K562 (cell line): ENCODE measurements at regions not wholly inside any gene's neighbourhood (a gene's known extent, or its start where the extent isn't known, plus 50 kb on each side); places are given as distances from the start of the nearest gene placed in this dataset.

Source experiments
- GABPA ChIP-seq: fragments of 200-800 bp; sonication (Bioruptor generic); conservative IDR thresholded peaks from 2 replicates; pipeline ENCODE4 v1.6.1; 2016; ENCODE audit warnings: low read depth, missing genetic modification characterization, missing compliant biosample characterization
- NBN ChIP-seq: fragments of 450-650 bp; IDR thresholded peaks from 2 replicates; pipeline ENCODE4 v1.6.1; 2016; ENCODE audit warnings: low read depth, mild to moderate bottlenecking
- NR0B1 ChIP-seq: fragments of 450-650 bp; IDR thresholded peaks from one replicate; pipeline ENCODE4 v1.6.1; 2018; ENCODE audit warnings: mild to moderate bottlenecking, moderate library complexity; ENCODE audit not compliant: partially characterized antibody
- PRDM10 ChIP-seq: fragments of 450-650 bp; IDR thresholded peaks from 2 replicates; pipeline ENCODE4 v1.6.1; 2018; ENCODE audit not compliant: partially characterized antibody
- SAFB ChIP-seq: fragments of 200-400 bp; formaldehyde crosslinking; IDR thresholded peaks from 2 replicates; pipeline ENCODE4 v1.6.1; 2017; ENCODE audit warnings: low read depth, low read length, borderline replicate concordance
- U2AF1 ChIP-seq: fragments of 200-400 bp; formaldehyde crosslinking; optimal IDR thresholded peaks from 2 replicates; pipeline ENCODE3; 2017; ENCODE audit warnings: mild to moderate bottlenecking, low read depth, low read length, moderate library complexity
- ZNF174 ChIP-seq: fragments of 250-450 bp; sonication (Bioruptor Pico); IDR thresholded peaks from 2 replicates; pipeline ENCODE4 v1.4.0; 2020; ENCODE audit warnings: mild to moderate bottlenecking
- ZNF445 ChIP-seq: fragments of 250-450 bp; sonication (Bioruptor Pico); IDR thresholded peaks from 2 replicates; pipeline ENCODE4 v1.4.0; 2020; ENCODE audit warnings: low read depth, mild to moderate bottlenecking, moderate library complexity
- ZNF696 ChIP-seq: fragments of 250-450 bp; sonication (Bioruptor Pico); conservative IDR thresholded peaks from 2 replicates; pipeline ENCODE4 v1.4.0; 2020; ENCODE audit warnings: mild to moderate bottlenecking, moderate library complexity

- TF ChIP-seq NBN = no peak
- no peak for TF ChIP-seq U2AF1
- no peak for TF ChIP-seq NR0B1
- no peak for TF ChIP-seq ZNF174
- no peak for TF ChIP-seq GABPA (tag)
- TF ChIP-seq PRDM10 = no peak
- no peak for TF ChIP-seq ZNF696 (CRISPR knock-in tag)
- no peak for TF ChIP-seq SAFB
- no peak for TF ChIP-seq ZNF445
These were observed 115.7 kb upstream of the SALL4 start (continued) for GRCh38 chr20:51917886-51918535.
